SH-SY5Y (cell line): ENCODE measurements at regions not wholly inside any gene's neighbourhood (a gene's known extent, or its start where the extent isn't known, plus 50 kb on each side); places are given as distances from the start of the nearest gene placed in this dataset.

Experiments used
- GATA2 ChIP-seq: IDR thresholded peaks from 2 replicates; pipeline ENCODE4 v1.6.1; 2011; ENCODE audit warnings: mild to moderate bottlenecking, low read depth, low read length
- GATA3 ChIP-seq: IDR thresholded peaks from 2 replicates; pipeline ENCODE4 v1.6.1; 2011; ENCODE audit warnings: low read depth, mild to moderate bottlenecking, low read length, moderate library complexity

GRCh38 chr2:52668724-52669123 is 1098.9 kb upstream of the CHAC2 start:
- TF ChIP-seq GATA3 (no peak), GATA2 (no peak)
